ENCODE measurements at regions not wholly inside any gene's neighbourhood (a gene's known extent, or its start where the extent isn't known, plus 50 kb on each side); places are given as distances from the start of the nearest gene placed in this dataset.

GRCh38 chr4:19842471-19842870 is 409.2 kb upstream of the SLIT2 start:
- no peak overlapping the region for H3K4me3 ChIP-seq
- no peaks in the 10 kb centered on the region for H3K4me1 ChIP-seq
- no peak for DNase-seq
- intact Hi-C loops (cut with DNase I; ENCODE audit: low total_unique reads) = no loop called here
- no peaks in the 10 kb centered on the region for H3K27me3 ChIP-seq
- 45 to 70% (median 62%) methylated on average over 2 of the region's 2 CpGs for WGBS, 5 donors
- H3K9me3 ChIP-seq = no peaks in the 10 kb centered on the region
- TF ChIP-seq EP300 (IDR thresholded peaks at IDR 0.05) (no peak), CTCF (IDR thresholded peaks at IDR 0.05) (no peak), POLR2AphosphoS5 (IDR thresholded peaks at IDR 0.05) (no peak), POLR2A (IDR thresholded peaks at IDR 0.05) (no peak)
- no peaks in the 10 kb centered on the region for H3K36me3 ChIP-seq
- no peak overlapping the region for H3K27ac ChIP-seq

DNA sequence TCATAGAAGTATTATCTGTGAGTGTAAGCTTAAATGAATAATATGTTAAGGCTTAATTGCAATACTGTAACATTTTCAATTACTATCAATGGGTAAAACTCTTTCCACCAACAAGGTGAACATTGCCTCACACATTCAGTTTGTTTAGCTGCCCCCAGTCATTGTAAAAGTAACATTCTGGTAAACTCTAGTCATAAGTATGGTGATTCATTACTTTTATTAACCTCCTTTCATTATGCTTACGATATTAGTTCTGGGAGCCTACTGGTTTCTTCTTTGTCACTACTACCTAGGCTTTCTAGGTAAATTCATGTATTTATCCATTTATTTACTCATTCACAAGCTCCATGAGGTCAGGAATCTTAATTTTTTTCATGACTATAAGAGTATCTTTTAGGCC is 412.8 kb upstream of the SLIT2 start:
- Histone ChIP-seq H3K4me1 (no peaks in the 10 kb centered on the region), H3K27me3 (no peaks in the 10 kb centered on the region), H3K9me3 (no peaks in the 10 kb centered on the region), H3K27ac (no peak overlapping the region), H3K4me3 (no peak overlapping the region), H3K36me3 (no peaks in the 10 kb centered on the region)
- no peak for TF ChIP-seq EP300 (IDR thresholded peaks at IDR 0.05)
- no peak for TF ChIP-seq POLR2AphosphoS5 (IDR thresholded peaks at IDR 0.05)
- no peak for TF ChIP-seq CTCF (IDR thresholded peaks at IDR 0.05)
- TF ChIP-seq POLR2A (IDR thresholded peaks at IDR 0.05) = no peak
- WGBS, 5 donors = 88 to 100% (median 96%) methylated on average over 1 of the region's 1 CpG
- intact Hi-C loops (cut with DNase I; ENCODE audit: low total_unique reads) = no loop called here
- no peak for DNase-seq

DNA sequence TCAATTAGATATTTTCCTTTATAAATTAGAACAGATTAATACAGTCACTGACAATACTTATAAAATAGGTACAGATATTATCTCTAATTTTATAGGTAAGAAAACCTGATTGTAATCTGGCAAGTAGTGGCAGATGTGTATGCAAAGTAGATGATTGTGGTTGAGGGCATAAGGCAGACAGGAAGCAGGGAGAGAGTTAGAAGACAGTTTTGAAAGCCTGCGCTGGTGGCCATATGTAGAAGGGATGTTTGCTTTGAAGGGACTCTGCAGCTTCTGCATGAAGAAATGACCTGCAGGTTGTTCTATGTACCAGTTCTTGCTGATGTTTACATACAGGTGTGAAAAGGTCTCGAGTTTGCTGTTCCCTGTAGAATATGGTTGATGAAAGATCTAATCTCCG is 416.3 kb upstream of the SLIT2 start:
- H3K27me3 ChIP-seq = no peaks in the 10 kb centered on the region
- intact Hi-C loops (cut with DNase I; ENCODE audit: low total_unique reads) = no loop called here
- no peak for DNase-seq
- WGBS, 5 donors = 68 to 76% (median 70%) methylated on average over 3 of the region's 3 CpGs
- H3K9me3 ChIP-seq = no peaks in the 10 kb centered on the region
- TF ChIP-seq CTCF (IDR thresholded peaks at IDR 0.05) (no peak), POLR2AphosphoS5 (IDR thresholded peaks at IDR 0.05) (no peak), EP300 (IDR thresholded peaks at IDR 0.05) (no peak), POLR2A (IDR thresholded peaks at IDR 0.05) (no peak)
- no peak overlapping the region for H3K4me3 ChIP-seq
- no peak overlapping the region for H3K27ac ChIP-seq
- no peaks in the 10 kb centered on the region for H3K36me3 ChIP-seq
- H3K4me1 ChIP-seq = no peaks in the 10 kb centered on the region

DNA sequence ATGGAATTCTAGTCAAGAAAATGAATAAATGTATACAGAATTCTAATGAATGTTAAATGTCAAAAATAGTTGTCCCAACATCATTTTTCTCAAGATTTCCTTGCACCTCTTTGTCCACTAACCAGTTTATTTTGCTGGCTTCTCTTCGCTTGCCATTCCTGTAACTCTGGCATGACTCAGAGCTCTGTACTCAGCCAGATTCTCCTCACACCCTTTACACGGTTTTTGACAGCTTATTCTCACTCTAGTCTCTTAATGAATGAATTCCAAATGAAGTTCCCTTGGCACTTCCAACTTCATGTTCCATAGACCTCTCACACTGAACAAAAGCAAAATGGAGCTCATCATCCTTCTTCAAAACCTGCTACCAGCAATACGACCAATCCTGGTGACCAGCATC is 419.3 kb upstream of the SLIT2 start:
- 61 to 78% (median 66%) methylated on average over 3 of the region's 3 CpGs for WGBS, 5 donors
- TF ChIP-seq POLR2A (IDR thresholded peaks at IDR 0.05) = no peak
- TF ChIP-seq POLR2AphosphoS5 (IDR thresholded peaks at IDR 0.05) = no peak
- TF ChIP-seq EP300 (IDR thresholded peaks at IDR 0.05) = no peak
- Histone ChIP-seq H3K27me3 (no peaks in the 10 kb centered on the region), H3K27ac (no peak overlapping the region), H3K4me1 (no peaks in the 10 kb centered on the region), H3K36me3 (no peaks in the 10 kb centered on the region), H3K4me3 (no peak overlapping the region), H3K9me3 (no peaks in the 10 kb centered on the region)
- intact Hi-C loops (cut with DNase I; ENCODE audit: low total_unique reads) = no loop called here
- no peak for DNase-seq

- no peaks in the 10 kb centered on the region for H3K27me3 ChIP-seq
- TF ChIP-seq POLR2AphosphoS5 (IDR thresholded peaks at IDR 0.05) (no peak), CTCF (IDR thresholded peaks at IDR 0.05) (no peak), POLR2A (IDR thresholded peaks at IDR 0.05) (no peak), EP300 (IDR thresholded peaks at IDR 0.05) (no peak)
- intact Hi-C loops (cut with DNase I; ENCODE audit: low total_unique reads) = no loop called here
- H3K9me3 ChIP-seq = no peaks in the 10 kb centered on the region
- no peak overlapping the region for H3K4me3 ChIP-seq
- no peak for DNase-seq
- no peak overlapping the region for H3K27ac ChIP-seq
- no peaks in the 10 kb centered on the region for H3K4me1 ChIP-seq
- 63 to 76% (median 71%) methylated on average over 4 of the region's 4 CpGs for WGBS, 5 donors
- no peaks in the 10 kb centered on the region for H3K36me3 ChIP-seq
Observed at GRCh38 chr4:19831644-19832285, 419.9 kb upstream of the SLIT2 start.
